ENCODE measurements at regions not wholly inside any gene's neighbourhood (a gene's known extent, or its start where the extent isn't known, plus 50 kb on each side); places are given as distances from the start of the nearest gene placed in this dataset.
"Not testable (repeated sequence)": the region's sequence is repeated elsewhere in the genome, so short reads cannot be mapped to it uniquely, and the experiment has no call there.

DNA sequence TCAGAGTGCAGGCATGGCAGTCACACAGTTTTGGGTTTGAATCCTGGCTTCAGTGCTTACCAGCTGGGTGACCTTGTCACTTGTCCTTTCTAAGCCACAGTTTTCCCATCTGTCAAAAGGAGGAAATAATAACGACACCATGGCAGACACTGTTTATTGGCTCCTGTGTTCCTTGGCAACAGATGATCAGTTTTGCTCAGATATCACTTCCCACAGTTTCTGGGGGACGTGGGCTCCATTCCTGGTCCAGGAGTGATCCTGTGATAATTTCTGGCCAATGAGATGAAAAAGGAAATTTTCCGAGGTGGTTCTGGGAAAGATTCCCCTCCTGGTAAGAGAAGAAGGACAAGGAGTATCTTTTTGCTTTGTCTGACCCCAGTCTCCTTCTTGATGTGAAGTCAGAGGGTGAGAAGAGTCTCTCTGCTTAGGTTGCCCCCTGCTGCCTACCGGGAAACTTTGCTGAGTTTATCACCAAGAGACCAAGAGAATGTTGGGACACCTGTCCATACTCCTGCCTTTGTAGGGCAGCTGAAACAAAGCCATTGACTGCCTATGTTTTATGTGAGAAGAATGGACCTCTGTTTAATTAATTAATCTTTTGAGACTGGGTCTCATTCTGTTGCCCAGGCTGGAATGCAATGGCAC, 178.9 kb upstream of the NRXN3 start:
- TF ChIP-seq, protein P1, sequence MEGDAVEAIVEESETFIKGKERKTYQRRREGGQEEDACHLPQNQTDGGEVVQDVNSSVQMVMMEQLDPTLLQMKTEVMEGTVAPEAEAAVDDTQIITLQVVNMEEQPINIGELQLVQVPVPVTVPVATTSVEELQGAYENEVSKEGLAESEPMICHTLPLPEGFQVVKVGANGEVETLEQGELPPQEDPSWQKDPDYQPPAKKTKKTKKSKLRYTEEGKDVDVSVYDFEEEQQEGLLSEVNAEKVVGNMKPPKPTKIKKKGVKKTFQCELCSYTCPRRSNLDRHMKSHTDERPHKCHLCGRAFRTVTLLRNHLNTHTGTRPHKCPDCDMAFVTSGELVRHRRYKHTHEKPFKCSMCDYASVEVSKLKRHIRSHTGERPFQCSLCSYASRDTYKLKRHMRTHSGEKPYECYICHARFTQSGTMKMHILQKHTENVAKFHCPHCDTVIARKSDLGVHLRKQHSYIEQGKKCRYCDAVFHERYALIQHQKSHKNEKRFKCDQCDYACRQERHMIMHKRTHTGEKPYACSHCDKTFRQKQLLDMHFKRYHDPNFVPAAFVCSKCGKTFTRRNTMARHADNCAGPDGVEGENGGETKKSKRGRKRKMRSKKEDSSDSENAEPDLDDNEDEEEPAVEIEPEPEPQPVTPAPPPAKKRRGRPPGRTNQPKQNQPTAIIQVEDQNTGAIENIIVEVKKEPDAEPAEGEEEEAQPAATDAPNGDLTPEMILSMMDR (IDR thresholded peaks at IDR 0.05; ENCODE audit: control insufficient read depth, insufficient read depth, low read depth, low read length, missing control alignments), result no peak
- no peak for DNase-seq (ENCODE audit: low read depth)
- H3K4me3 ChIP-seq (ENCODE audit: control insufficient read depth, low read depth, low read length), result no peak overlapping the region

DNA sequence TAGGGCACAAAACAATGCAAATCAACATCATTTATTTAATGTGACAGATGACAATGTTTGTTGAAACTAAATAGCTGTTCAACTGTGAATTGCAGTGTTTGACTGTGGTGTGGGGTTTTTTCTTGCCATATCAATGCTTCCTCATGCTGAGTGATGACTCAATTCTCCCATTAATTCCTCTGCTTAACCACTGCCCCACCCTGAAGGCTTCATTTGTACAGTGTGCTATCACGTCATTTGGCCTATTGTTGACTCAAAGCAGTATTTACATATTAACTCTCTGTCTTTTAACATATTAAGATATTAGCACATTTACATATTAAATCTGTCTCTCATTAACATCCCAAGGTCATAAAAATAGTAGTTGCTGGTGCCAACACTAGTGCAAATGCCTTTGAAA, 164.8 kb upstream of the NRXN3 start:
- no peak for DNase-seq (ENCODE audit: low read depth)
- TF ChIP-seq, protein P1 (IDR thresholded peaks at IDR 0.05; ENCODE audit: control insufficient read depth, insufficient read depth, low read depth, low read length, missing control alignments), result no peak

DNA sequence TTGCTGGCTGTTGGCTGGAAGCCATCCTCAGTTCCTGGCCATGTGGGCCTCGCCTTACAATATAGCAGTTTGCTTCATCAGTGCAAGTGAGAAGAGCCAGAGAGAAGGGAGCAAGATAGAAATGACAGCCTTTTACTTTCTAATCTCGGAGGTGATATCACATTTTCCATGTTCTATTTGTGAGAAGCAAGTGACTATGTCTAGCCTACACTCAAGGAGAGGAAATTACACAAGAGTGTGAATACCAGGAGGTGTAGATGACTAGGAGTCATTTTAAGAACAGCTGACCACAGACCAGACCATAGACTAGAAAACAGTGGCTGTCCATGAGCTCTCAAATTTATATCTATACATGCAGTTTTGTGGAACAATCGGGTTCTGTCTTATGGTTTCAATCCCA, 163.0 kb upstream of the NRXN3 start:
- DNase-seq (ENCODE audit: low read depth), result no peak
- no peak overlapping the region for H3K4me3 ChIP-seq (ENCODE audit: control insufficient read depth, low read depth, low read length)
- TF ChIP-seq, protein P1 (IDR thresholded peaks at IDR 0.05; ENCODE audit: control insufficient read depth, insufficient read depth, low read depth, low read length, missing control alignments), result no peak

More for the DNA sequence above, 164.8 kb upstream of the NRXN3 start:
- H3K4me3 ChIP-seq (ENCODE audit: control insufficient read depth, low read depth, low read length), result no peak overlapping the region

DNA sequence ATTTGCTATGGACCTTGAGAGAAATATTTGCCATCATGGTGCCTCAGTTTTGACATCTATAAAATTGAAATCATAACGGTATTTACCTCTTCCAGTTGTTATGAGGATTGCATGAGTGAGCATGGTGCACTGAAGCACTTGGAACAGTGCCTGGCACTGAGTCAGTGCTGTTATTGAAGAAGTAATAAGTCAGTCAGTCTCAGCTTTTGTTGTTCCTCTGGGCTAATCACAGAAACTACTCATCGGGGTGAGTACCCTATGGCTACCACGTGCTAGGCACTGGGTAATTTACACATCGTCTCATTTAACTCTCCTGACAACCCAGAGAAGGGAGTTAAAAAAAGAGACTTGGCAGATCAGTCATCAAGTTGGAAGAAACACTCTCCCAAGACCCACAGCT, 159.5 kb upstream of the NRXN3 start:
- TF ChIP-seq, protein P1 (IDR thresholded peaks at IDR 0.05; ENCODE audit: control insufficient read depth, insufficient read depth, low read depth, low read length, missing control alignments), result no peak
- DNase-seq (ENCODE audit: low read depth), result no peak

DNA sequence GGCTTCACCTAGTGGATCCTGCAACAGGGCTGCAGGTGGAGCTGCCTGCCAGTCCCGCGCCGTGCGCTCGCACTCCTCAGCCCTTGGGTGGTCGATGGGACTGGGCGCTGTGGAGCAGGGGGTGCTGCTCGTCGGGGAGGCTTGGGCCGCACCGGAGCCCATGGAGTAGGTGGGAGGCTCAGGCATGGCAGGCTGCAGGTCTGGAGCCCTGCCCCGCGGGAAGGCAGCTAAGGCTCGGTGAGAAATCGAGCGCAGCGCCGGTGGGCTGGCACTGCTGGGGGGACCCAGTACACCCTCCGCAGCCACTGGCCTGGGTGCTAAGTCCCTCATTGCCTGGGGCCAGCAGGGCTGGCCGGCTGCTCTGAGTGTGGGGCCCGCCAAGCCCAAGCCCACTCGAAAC, 156.3 kb upstream of the NRXN3 start:
- not testable (repeated sequence) for H3K4me3 ChIP-seq (ENCODE audit: control insufficient read depth, low read depth, low read length); DNase-seq (ENCODE audit: low read depth)

More for the DNA sequence above, 159.5 kb upstream of the NRXN3 start:
- no peak overlapping the region for H3K4me3 ChIP-seq (ENCODE audit: control insufficient read depth, low read depth, low read length)

DNA sequence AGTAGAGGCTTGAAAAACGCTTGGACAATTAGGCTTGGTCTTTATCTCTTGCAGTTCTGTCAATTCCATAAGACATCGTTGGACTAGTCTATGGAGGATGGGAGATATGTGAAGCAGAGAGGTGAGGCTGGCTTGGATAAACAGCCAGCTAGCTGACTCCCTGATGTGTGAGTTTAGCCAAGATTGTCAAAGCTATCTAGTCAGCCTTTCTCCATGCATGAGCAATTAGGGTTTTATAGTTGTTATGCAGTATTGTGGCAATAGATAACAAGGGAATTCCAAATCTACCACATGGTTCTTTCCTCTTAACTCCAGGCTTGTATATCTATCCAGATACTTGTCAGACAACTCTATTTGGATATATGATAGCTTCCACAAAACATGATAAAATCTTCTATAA, 153.6 kb upstream of the NRXN3 start:
- DNase-seq (ENCODE audit: low read depth), result no peak
- TF ChIP-seq, protein P1 (IDR thresholded peaks at IDR 0.05; ENCODE audit: control insufficient read depth, insufficient read depth, low read depth, low read length, missing control alignments), result no peak
- no peak overlapping the region for H3K4me3 ChIP-seq (ENCODE audit: control insufficient read depth, low read depth, low read length)

DNA sequence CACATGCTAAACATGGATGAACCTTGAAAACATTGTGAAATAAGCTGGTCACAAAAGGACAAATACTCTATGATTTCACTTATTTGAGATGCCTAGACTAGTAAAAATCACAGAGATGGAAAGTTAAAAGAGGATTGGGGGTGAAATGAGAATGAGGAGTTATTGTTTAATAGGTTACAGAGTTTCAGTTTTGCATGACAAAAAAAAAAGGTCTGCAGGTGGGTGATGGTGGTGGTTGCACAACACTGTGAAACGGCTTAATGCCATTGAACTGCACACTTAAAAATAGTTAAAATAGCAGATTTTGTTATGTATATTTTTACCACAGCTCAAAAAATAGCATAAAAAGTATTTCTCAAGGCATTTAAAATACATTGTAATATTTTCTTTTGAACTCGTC, 151.9 kb upstream of the NRXN3 start:
- TF ChIP-seq, protein P1 (IDR thresholded peaks at IDR 0.05; ENCODE audit: control insufficient read depth, insufficient read depth, low read depth, low read length, missing control alignments), result no peak
- H3K4me3 ChIP-seq (ENCODE audit: control insufficient read depth, low read depth, low read length), result no peak overlapping the region
- DNase-seq (ENCODE audit: low read depth), result no peak
